Activated CD4-positive, alpha-beta T cell treated with anti-CD3 and anti-CD28 coated beads, Interleukin-2, amount 50 U/mL, for 4 hours (primary cell): ENCODE measurements at regions not wholly inside any gene's neighbourhood (a gene's known extent, or its start where the extent isn't known, plus 50 kb on each side); places are given as distances from the start of the nearest gene placed in this dataset.
"Not testable (repeated sequence)": the region's sequence is repeated elsewhere in the genome, so short reads cannot be mapped to it uniquely, and the experiment has no call there.

Source experiments
- DNase-seq, 2 experiments: peaks; one replicate each; pipeline ENCODE4 v3.0.0-alpha.2; 2020

DNA sequence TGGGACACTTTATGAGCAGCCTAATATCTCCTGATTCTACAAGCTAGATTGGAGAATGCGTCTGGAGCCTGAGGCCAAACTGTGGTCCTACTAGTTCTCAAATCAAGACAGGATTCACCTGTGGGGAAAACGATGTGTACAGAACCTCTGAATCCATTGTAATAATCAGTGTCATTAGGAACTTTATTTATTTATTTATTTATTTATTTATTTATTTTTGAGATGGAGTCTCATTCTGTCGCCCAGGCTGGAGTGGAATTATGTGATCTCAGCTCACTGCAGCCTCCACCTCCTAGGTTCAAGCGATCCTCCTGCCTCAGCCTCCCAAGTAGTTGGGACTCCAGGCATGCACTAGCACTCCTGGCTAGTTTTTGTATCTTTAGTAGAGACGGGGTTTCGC, 52.6 kb upstream of the KIF26B start:
- not testable (repeated sequence) for DNase-seq

DNA sequence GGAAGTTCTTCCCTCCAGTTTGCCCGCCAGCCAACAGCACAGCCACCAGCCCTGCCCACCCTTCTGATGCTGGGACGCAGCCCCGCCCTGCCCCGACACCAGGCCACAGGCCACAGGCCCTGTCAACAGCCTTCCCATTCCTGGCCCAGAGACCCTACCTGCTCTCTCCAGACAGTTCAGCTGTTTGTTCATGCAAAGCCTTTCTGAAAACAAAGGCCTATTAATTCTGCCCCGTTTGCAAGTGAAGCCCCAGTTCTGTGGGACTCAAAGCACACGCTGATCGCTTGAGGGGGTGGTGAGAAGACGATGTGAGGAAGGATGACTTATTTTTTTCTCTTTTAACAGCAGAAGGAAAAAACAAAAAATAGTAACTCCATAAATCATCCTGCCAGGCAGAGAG, 55.4 kb upstream of the KIF26B start:
- DNase-seq = no peak

DNA sequence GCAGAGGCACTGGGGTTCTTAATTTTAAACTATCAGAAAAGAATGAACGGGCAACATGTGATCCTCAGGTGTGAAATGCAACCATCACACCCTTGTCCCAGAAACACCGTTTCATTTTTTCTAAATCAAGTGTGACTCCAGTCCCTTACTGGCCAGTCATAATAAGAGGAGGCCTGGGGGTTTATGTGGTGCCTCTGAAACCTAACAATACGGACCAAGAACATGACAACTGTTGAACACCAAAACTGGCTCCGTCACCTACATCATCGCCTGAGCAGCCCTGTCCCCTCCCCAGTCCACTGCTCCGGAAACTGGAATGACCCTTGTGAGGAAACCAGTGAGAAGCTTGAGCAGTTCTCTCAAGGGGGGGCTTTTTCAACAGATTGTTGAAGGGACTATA, 55.9 kb upstream of the KIF26B start:
- DNase-seq = no peak

DNA sequence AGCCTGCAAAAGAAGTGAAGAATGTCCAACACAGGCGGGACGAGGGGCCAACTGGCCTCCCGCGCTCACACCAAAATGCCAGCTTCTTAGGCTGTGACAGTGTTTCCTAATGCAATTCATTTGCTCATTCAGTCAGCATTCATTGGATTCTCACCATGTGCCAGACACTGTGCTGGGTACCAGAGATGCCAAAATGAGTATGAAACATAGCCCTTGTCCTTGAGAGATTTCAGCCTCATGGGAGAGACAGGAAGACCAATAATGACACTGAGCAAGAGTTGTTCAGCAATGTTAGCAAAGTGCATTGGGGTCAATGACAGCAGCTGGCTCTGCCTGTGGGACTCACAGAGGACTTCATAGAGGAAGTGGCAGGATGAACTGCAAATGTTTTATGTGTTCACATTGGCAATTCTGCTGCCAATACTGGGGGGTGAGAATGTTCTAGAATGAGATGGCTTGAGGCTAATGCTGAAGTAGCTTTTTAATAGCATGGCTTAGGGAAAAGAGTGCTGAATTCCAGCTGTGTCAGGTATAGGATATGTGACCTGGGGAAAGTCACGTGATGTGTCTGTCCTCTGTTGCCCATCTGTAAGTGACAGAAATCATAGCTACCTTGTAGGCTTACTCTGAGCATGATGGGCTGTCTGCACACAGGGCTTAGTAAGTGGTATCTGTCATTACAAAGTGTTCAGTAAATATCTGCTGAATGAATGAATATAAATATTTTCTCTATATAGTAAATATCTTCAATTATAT, 58.3 kb upstream of the KIF26B start:
- no peak for DNase-seq

DNA sequence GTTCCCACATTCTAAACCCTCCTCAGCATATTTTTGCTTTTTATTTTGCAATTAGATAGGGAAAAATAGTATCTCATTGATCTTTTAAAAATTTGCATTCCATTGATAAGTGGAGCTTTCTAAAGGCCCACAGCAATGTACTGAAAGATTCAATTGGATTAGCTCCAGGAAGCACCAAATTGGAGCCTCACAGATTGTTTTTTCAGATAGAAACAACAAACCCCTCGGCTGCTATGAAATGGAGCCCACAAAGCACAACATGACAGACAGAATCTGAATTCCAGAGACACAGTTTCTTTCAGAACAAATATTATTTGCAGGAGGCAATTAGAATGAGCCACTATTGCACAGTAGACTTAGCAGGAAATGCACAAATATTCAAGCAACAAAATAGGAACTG, 58.9 kb upstream of the KIF26B start:
- DNase-seq = no peak

DNA sequence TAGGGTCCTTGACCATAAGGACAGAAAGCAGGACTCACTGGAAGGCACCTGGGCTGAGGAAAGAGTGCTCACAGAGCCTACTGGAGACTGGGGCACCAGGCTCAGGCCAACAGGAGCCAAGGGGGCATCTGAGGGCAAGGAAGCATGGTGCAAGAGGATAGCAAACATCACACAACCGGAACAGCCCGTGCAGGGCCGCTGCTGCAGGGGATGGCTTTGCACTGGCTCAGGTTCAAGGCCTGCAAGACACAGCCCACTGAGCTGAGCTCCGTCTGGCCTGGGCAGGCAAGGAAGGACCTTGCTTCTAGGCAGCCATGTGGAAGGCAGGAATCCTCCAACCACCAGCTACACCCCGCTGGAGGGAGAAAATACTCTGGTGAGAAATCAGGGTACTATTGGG, 59.8 kb upstream of the KIF26B start:
- DNase-seq = no peak

DNA sequence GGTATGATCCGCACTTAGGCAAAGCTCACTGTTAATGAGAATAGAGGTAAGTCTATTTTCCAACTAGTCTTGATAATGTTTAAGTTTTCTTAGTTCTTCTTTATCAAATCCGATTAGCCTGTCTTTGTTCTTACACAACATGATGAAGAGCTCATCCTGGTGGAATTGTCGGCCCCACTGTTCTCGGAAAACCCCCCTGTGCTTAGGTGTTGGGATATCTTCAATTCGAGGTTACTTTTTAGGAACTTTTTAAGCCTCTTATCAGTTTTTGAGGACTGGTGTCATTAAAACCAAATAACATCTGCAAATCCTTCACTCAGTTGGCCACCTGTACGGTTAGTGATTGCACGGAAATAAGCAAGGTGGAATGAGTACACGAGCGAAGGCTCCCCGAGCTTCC, 60.7 kb upstream of the KIF26B start:
- no peak for DNase-seq

DNA sequence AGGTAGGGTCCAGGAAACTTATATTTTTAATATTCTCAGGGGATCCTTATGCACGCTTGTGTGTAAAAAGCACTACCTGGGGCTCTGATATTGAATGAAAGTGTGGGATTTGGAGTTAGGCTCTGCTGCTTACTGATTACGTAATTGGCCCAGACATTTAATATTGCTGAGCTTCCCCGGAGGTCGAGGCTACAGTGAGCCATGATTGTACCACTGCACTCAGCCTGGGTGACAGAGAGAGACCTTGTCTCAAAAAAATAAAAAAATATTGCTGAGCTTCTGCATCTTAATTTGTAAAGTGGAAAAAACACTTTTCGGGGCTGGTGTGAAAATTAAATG, 62.2 kb upstream of the KIF26B start:
- no peak for DNase-seq

DNA sequence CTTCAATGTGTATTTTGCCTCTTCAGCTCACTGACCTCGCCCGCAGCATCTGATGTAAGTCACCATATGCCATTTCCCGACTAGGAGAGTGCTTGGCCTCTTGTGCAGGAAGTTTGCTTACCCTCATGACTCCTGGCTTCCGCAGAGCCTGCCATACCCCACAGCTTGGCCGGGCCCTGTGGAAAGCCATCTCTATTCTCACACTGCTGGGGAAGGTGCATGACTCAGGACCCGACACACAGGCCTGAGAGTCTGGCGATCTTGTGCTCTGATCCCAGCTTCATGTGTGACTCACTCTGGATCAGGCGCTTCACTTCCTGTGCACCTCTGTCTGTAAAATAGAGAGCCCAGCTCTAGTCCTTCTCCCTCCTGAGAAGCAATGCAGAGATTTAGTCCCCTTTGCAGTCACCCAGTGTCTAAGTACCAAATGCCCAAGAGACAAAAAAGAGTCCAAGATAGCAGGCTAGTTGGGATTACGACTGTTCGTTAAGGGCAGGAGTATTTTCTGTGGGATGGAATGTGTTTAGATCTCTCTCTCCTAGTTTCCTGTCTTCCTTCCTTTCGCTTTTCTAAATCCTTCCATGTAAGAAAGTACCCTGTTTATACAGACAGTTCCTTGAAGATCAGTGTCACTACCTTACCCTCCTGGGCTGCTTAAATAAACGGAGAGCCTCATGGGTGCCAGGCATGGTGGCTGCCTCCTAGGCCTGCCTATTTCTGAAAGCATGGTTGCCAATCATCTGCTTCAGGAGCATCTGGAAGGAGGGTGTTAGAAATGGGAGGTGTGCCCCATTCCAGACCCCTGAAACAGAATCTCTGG, 62.8 kb upstream of the KIF26B start:
- no peak for DNase-seq

DNA sequence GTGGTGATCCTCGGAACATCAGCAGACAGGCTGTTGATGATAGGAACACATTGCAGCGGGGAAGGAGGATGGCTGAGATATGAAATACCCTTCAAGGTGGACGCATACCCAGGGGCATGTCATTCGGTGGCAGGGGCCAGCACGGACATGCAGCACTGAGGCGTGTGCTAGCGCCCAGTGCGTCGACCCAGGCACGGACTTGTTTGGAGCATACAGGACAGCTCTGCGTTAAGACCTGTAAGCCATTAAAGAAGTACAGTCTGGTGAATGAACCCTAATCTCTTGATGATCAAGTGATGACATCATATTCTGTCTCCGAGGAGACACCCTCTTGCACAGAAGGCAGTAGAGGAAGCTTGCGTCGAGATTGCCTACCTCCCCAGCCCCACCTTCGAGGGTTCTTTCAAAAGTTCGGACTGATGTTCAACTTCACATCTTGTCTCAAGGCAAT, 63.6 kb upstream of the KIF26B start:
- no peak for DNase-seq

DNA sequence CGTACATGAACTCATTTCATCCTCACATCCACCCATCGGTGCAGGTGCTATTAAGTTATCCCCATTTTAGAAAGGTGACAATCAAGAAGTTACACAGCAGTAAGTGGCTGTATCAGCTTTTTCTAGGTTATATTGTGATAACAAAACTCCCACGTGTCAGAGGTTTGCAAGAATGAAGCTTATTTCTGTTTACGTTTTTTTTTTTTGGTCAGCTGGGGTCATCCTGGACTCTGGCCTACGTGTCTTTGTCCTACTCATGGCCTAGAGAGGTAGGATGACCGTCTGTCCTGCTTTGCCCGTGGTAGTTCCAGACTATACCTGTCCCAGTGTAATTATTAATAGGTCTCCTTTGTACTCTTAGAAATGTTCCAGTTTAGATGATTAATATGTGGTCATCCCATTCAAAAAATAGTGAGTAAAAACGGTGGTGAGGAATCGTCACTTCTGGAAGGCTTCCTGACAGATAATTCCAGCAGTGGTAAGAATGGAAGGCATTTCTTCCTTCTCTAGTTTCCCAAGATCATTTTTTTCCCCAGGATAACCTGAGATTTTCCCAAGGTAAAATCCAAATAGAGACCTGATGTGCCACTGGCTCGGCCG, 64.2 kb upstream of the KIF26B start:
- no peak for DNase-seq

DNA sequence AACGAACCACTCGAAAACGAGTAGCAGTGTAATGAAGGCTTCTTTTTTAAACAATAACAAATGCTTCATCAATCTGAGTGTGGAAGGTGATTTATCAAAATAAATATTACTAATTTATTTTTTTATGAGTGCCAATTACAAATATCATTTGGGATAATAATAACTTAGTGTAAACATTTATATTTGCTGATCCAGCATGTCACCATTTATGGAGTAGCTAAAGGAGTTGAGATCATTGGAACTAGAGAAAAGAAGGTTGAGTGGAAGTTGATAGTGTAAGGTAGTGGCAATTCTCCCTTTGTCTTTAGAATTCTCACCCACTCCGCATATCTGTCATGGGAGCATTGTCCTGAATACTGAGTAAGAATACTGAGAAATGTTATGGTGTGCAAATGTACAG, 67.1 kb upstream of the KIF26B start:
- DNase-seq = no peak

DNA sequence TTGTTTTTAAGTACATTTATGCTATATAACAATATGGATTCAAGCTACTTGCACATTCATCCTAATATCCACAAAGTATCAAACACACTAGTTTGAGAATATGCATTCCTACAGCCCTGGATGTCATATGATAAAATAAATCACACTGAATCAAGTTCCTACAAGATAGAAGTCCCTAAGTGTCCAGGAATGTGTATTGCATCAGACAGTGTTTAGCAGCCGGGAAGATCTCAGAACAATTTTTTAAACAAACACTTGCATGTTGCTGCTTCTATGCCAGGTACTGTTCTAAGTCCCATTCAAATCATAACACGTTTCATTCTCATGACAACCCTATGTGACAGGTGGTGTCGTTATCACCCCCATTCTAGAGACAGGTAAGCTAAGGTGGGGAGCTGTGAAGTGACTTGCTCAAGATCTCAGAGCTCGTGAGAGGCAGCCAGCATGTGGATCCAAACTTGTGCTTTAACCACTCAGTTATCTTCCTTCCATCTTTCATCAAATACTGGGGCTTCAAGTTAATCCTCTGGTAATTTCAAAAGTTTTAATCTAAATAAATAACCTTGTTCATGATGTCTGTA, 68.3 kb upstream of the KIF26B start:
- DNase-seq = no peak

DNA sequence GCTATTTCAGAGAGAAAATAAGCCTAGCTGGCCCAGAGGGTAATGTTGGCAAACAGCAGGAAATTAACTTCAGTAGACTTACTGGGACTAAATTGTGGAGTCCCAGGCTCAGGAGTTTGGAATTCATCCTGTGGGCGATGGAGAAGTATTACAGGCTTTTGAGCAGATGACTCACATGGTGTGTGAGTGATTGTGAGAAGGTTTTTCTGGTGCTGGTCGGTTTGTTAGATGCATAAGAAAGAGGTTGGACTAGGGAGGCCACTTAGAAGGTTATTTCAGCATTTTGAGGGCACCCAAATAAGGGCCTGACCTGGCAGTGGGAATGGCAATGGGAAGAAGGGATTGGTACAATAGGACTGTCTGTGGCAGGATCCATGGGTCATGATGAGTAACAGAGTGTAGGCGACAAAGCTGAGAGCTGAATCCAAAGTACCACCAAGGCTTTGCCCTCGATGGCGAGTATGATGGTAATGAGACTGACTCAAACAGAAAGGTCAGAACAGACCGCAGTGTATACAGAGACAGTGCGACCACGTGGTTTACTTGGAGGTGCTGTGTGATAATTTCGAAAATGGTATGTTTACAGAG, 69.2 kb upstream of the KIF26B start:
- DNase-seq = no peak

DNA sequence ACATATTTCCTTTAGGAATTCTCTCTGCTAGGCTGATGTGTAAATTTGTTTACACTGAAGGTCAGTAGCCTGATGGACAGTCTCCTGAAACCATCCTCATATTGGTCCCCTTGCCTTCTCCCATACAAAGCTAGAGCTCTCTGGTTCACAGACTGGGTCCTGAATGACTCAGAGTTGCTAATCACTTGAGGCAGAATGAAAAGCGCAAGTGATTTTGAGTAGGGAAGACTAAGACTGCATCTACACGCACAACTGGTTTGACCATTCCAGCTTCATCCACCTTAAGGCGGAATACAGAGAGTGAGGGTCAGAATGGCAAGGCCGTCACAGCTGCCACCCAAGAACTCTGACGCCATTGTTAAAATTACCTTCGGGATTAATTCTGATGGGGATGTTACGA, 70.2 kb upstream of the KIF26B start:
- DNase-seq = no peak

DNA sequence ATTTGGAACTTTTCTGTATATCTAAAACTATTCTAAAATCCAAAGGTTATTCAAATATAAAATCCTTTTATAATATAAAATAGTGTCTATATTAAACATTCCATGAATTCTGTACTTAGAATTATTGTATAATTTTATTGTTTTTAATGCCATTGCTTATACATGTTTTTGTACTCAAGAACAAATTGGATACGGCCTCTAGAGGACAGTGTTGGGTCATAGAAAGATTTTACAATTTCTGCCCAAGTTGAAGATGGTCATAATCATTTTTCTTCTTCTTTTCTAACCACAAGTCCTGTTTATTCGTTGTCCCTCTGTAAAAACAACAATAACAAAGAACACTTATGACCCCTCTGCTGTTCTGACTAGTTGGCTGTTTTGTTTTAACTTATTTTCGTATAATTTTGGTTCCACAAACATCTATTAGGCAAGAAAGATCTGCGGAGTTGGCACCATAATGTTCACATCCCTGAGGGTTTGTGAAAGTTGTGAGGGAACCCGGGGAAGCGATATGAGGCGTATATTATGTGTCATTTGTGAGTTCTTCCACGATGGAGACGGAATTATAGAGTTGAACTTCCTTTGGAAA, 75.7 kb upstream of the KIF26B start:
- no peak for DNase-seq

DNA sequence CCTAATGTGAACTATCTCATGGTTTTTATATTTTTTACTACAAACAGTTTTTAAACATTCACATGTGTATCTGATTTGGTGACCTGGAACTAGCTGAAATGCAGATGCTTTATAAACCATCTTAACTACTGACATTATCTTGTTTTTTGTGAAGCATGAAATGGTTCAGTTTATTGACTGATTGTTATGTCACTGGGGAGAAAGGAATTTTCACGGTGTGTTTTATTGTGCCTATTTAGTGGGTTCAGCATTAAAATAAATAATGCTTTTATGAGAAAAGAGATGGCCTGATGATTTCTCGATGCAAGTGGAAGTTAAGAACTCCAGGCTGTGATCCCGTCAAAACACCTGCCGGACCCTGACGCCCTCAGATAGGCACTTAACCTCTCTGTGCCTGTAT, 79.9 kb upstream of the KIF26B start:
- no peak for DNase-seq

DNA sequence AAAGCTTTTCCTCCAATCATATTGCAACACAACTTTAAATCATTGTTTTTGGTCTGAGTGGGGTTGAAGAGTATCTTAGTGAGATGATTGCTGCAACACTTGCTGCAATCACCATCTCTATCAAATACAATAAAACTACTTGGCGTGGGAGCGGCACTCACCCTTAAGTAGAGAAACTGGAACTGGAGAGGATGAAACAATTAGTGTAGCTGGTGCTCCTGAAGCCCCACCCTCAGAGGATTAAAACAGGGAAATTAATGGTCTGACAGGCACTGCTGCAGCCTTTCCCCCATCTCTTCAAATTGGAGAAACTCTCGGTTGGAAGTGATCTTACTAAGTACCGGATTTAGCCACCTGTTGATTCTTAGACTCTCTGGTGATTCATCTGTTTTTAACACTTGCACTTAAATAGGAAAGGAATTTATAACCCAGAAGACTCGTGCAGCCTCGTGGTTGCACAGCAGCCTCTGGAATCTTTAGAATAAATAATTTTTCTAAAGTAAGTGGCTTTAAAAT, 80.5 kb upstream of the KIF26B start:
- no peak for DNase-seq

DNA sequence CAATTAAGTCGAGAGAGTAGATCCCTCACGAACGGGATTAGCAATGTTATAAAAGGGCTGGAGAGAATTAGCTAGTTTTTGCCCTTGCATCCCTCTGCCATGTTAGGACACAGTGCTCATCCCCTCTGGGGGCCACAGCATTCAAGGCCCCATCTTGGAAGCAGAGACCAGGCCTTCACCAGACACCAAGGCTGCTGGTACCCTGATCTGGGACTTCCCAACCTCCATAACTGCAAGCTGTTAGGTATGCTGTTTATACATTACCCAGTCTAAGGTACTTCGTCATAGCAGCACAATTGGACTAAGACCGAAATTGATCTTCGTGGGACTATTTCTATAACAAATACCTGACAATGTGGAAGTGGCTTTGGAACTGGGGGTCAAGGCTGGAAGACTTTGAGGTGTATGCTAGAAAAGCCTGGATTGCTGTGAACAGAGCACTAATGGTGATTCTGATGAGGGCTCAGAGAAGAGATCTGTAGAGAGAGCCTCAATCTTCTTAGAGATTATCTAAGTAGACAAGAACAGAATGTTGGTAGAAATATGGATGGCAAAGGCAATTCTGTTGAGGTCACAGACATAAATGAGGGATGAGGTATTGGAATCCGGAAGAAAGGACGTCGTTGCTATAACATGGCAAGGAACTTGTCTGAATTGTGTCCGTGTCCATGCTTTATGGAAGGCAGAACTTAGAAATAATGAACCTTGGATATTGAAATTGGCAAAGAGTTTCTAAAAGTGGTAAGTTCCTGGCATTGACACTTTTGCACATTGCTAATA, 83.8 kb upstream of the KIF26B start:
- DNase-seq = no peak

DNA sequence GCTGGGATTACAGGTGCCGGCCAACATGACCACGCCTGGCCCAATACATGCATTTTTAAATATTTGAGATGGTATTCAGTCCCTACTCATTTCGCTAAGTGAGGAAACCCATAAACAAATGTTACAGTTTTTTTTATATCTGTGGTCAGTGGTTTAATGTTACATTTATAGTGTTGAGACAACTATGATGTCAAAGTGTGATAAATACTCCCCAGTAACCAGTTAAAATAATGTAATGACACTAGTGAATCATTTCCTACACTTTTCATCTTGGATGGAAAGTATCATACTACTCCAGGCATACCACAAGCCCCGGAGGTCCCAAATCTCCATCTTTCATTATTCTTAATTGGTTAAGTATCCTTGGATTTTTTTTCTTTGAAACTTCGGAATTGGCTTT, 87.5 kb upstream of the KIF26B start:
- DNase-seq = no peak

DNA sequence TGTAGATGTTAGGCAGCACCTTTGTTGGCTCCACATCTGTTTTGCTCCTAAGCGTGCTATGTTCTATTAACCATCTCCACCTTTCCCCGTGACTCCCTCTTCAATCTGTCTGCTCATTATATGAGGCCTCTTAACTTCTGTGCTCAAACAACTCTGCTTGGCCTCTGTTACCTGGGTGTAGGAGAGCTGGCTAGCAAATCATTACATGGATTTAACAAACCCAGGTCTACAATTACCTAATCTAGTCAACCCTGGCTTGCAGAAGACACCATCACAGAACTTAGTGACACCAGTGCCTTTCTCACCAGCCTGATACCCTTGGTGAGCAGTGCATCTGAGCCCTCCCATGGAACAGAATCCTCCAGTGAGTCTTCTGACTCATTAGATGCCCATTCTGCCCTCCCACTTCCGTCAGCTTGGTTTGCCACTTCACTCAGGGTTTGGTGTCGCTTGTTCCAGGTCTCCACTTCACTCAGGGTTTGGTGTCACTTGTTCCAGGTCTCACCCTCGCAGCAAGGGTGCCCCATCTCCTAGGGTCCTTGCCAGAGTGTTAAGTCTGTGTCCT, 92.0 kb upstream of the KIF26B start:
- no peak for DNase-seq

DNA sequence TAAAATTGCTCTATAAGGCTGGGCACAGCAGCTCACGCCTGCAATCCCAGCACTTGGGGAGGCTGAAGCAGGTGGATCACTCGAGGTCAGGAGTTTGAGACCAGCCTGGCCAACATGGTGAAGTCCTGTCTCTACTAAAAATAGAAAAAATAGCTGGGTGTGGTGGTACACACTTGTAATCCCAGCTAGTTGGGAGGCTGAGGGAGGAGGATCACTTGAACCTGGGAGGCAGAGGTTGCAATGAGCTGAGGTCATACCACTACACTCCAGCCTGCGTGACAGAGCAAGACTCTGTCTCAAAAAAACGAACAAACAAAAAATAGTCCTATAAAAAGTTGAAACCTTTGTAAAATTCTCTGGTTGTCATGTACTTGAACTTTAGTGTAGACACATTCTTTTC, 93.0 kb upstream of the KIF26B start:
- not testable (repeated sequence) for DNase-seq
